Neural cell (in vitro differentiated cells): ENCODE measurements at regions not wholly inside any gene's neighbourhood (a gene's known extent, or its start where the extent isn't known, plus 50 kb on each side); places are given as distances from the start of the nearest gene placed in this dataset.

ENCODE experiments used
- EP300 ChIP-seq: fragments of 450-650 bp; conservative IDR thresholded peaks from 2 replicates; pipeline ENCODE4 v1.6.1; 2014; ENCODE audit warnings: antibody characterized with exemption, mild to moderate bottlenecking, moderate library complexity; ENCODE audit not compliant: poor library complexity, severe bottlenecking
- EZH2 ChIP-seq: fragments of 200-600, 300-800 bp; shearing (Covaris generic), sonication (generic); IDR thresholded peaks from 2 replicates; pipeline ENCODE4 v1.6.1; 2014; ENCODE audit warnings: antibody characterized with exemption, low read length, borderline replicate concordance, mild to moderate bottlenecking; ENCODE audit not compliant: insufficient read depth, poor library complexity, severe bottlenecking
- MXI1 ChIP-seq: fragments of 450-650 bp; conservative IDR thresholded peaks from 2 replicates; pipeline ENCODE4 v1.6.1; 2014; ENCODE audit warnings: antibody characterized with exemption, mild to moderate bottlenecking; ENCODE audit not compliant: poor library complexity, severe bottlenecking
- POLR2AphosphoS5 ChIP-seq: IDR thresholded peaks from 2 replicates; pipeline ENCODE4 v1.6.1; 2012
- RAD21 ChIP-seq: fragments of 450-650 bp; conservative IDR thresholded peaks from 2 replicates; pipeline ENCODE4 v1.6.1; 2014; ENCODE audit warnings: antibody characterized with exemption, mild to moderate bottlenecking, moderate library complexity
- REST ChIP-seq: IDR thresholded peaks from 2 replicates; pipeline ENCODE4 v1.6.1; 2012; ENCODE audit warnings: borderline replicate concordance
- SMC3 ChIP-seq: fragments of 450-650 bp; conservative IDR thresholded peaks from 2 replicates; pipeline ENCODE4 v1.6.1; 2014; ENCODE audit warnings: antibody characterized with exemption, mild to moderate bottlenecking, moderate library complexity; ENCODE audit not compliant: poor library complexity
- TAF1 ChIP-seq: IDR thresholded peaks from 2 replicates; pipeline ENCODE4 v1.6.1; 2012; ENCODE audit warnings: low read depth
- TF ChIP-seq, protein P1 (sequence below): fragments of 450-650 bp; IDR thresholded peaks from 2 replicates; pipeline ENCODE4 v1.5.1; 2014; ENCODE audit warnings: antibody characterized with exemption, mild to moderate bottlenecking, moderate library complexity; ENCODE audit not compliant: poor library complexity, severe bottlenecking

GRCh38 chr2:120600786-120601185, 134.9 kb upstream of the GLI2 start:
- TF ChIP-seq, protein P1, sequence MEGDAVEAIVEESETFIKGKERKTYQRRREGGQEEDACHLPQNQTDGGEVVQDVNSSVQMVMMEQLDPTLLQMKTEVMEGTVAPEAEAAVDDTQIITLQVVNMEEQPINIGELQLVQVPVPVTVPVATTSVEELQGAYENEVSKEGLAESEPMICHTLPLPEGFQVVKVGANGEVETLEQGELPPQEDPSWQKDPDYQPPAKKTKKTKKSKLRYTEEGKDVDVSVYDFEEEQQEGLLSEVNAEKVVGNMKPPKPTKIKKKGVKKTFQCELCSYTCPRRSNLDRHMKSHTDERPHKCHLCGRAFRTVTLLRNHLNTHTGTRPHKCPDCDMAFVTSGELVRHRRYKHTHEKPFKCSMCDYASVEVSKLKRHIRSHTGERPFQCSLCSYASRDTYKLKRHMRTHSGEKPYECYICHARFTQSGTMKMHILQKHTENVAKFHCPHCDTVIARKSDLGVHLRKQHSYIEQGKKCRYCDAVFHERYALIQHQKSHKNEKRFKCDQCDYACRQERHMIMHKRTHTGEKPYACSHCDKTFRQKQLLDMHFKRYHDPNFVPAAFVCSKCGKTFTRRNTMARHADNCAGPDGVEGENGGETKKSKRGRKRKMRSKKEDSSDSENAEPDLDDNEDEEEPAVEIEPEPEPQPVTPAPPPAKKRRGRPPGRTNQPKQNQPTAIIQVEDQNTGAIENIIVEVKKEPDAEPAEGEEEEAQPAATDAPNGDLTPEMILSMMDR: no peak
- TF ChIP-seq EZH2 (no peak), REST (no peak), MXI1 (no peak), SMC3 (no peak), TAF1 (no peak), EP300 (no peak), POLR2AphosphoS5 (no peak), RAD21 (no peak)
